Peyer's patch (tissue), 4 donors: ENCODE measurements at regions not wholly inside any gene's neighbourhood (a gene's known extent, or its start where the extent isn't known, plus 50 kb on each side); places are given as distances from the start of the nearest gene placed in this dataset.
"Not testable (repeated sequence)": the region's sequence is repeated elsewhere in the genome, so short reads cannot be mapped to it uniquely, and the experiment has no call there.

ENCODE experiments used
- POLR2A ChIP-seq, 2 donors: fragments of 450-650 bp; IDR thresholded peaks; one replicate each; pipeline ENCODE4 v1.5.1; 2017; ENCODE audit warnings: antibody characterized with exemption in 2 of 2, mild to moderate bottlenecking in 2 of 2, moderate library complexity in 2 of 2
- TF ChIP-seq, protein P1 (sequence below), 6 experiments: fragments of 450-650 bp in 4 of 6; fragments of 200-600 bp in 2 of 6; sonication (generic) in 1 of 6; IDR thresholded peaks; one replicate each; pipeline ENCODE4 v1.5.1; 2017 to 2019; ENCODE audit warnings: antibody characterized with exemption in 6 of 6, mild to moderate bottlenecking in 3 of 6, moderate library complexity in 1 of 6

DNA sequence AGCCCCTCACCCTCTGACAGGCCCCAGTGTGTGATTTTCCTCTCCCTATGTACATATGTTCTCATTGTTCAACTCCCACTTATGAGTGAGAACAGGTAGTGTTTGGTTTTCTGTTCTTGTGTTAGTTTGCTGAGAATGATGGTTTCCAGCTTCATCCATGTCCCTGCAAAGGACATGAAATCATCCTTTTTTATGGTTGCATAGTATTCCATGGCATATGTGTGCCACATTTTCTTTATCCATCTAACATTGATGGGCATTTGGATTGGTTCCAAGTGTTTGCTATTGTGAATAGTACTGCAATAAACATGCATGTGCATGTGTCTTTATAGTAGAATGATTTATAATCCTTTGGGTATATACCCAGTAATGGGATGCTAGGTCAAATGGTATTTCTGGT lies 223.7 kb upstream of the VLDLR start:
- TF ChIP-seq, protein P1, sequence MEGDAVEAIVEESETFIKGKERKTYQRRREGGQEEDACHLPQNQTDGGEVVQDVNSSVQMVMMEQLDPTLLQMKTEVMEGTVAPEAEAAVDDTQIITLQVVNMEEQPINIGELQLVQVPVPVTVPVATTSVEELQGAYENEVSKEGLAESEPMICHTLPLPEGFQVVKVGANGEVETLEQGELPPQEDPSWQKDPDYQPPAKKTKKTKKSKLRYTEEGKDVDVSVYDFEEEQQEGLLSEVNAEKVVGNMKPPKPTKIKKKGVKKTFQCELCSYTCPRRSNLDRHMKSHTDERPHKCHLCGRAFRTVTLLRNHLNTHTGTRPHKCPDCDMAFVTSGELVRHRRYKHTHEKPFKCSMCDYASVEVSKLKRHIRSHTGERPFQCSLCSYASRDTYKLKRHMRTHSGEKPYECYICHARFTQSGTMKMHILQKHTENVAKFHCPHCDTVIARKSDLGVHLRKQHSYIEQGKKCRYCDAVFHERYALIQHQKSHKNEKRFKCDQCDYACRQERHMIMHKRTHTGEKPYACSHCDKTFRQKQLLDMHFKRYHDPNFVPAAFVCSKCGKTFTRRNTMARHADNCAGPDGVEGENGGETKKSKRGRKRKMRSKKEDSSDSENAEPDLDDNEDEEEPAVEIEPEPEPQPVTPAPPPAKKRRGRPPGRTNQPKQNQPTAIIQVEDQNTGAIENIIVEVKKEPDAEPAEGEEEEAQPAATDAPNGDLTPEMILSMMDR (IDR thresholded peaks at IDR 0.05) = not testable (repeated sequence)
- TF ChIP-seq POLR2A (IDR thresholded peaks at IDR 0.05) = not testable (repeated sequence)
